Renal cortical epithelial cell (primary cell): ENCODE measurements at regions not wholly inside any gene's neighbourhood (a gene's known extent, or its start where the extent isn't known, plus 50 kb on each side); places are given as distances from the start of the nearest gene placed in this dataset.
"Not testable (repeated sequence)": the region's sequence is repeated elsewhere in the genome, so short reads cannot be mapped to it uniquely, and the experiment has no call there.

ENCODE experiments used
- DNase-seq: peaks from one replicate; pipeline ENCODE4 v3.0.0-alpha.2; 2011; ENCODE audit warnings: low read depth

- no peak for DNase-seq
Observed at GRCh38 chr1:19024532-19024931, 68.1 kb upstream of the IFFO2 start.

GRCh38 chr1:19023787-19024186 is 67.3 kb upstream of the IFFO2 start:
- DNase-seq = no peak

- no peak for DNase-seq
Observed at GRCh38 chr1:19021845-19022244, 65.4 kb upstream of the IFFO2 start.

GRCh38 chr1:19019288-19019687 is 62.8 kb upstream of the IFFO2 start:
- not testable (repeated sequence) for DNase-seq

GRCh38 chr1:19015476-19015875 is 59.0 kb upstream of the IFFO2 start:
- DNase-seq = no peak

- DNase-seq = no peak
Observed at GRCh38 chr1:19014765-19015164, 58.3 kb upstream of the IFFO2 start.

GRCh38 chr1:19013826-19014548 is 57.5 kb upstream of the IFFO2 start:
- peak; percentile 73 for DNase-seq

GRCh38 chr1:19011845-19012231 is 55.4 kb upstream of the IFFO2 start:
- DNase-seq = no peak

- peak; percentile 99 for DNase-seq
Observed at GRCh38 chr1:19010995-19011844, 54.7 kb upstream of the IFFO2 start.

GRCh38 chr1:19010503-19010902 is 54.0 kb upstream of the IFFO2 start:
- no peak for DNase-seq

GRCh38 chr1:19009882-19010321 is 53.4 kb upstream of the IFFO2 start:
- DNase-seq = peak; percentile 96

GRCh38 chr1:19009126-19009881 is 52.8 kb upstream of the IFFO2 start:
- DNase-seq = no peak

GRCh38 chr1:19007491-19008441 is 51.3 kb upstream of the IFFO2 start:
- no peak for DNase-seq

- peak; percentile 41 for DNase-seq
Observed at GRCh38 chr1:19006837-19007271, 50.4 kb upstream of the IFFO2 start.
